Tongue (tissue), 1 donor: ENCODE measurements at regions not wholly inside any gene's neighbourhood (a gene's known extent, or its start where the extent isn't known, plus 50 kb on each side); places are given as distances from the start of the nearest gene placed in this dataset.
"Not testable (repeated sequence)": the region's sequence is repeated elsewhere in the genome, so short reads cannot be mapped to it uniquely, and the experiment has no call there.

Experiments
- DNase-seq: peaks from one replicate; pipeline ENCODE4 v3.0.0-alpha.2; 2015

DNA sequence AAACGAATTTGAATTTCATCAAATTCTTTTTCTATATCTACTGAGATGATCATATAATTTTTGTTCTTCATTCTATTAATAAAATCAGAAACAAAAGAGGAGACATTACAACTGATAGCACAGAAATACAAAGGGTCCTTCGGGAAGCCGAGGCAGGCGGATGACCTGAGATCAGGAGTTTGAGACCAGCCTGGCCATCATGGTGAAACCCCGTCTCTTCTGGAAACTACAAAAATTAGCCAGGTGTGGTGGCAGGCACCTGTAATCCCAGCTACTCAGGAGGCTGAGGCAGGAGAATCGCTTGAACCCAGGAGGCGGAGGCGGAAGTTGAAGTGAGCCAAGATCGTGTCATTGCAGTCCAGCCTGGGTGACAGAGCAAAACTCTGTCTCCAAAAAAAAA, 113.4 kb downstream of the PMAIP1 start:
- DNase-seq = not testable (repeated sequence)

DNA sequence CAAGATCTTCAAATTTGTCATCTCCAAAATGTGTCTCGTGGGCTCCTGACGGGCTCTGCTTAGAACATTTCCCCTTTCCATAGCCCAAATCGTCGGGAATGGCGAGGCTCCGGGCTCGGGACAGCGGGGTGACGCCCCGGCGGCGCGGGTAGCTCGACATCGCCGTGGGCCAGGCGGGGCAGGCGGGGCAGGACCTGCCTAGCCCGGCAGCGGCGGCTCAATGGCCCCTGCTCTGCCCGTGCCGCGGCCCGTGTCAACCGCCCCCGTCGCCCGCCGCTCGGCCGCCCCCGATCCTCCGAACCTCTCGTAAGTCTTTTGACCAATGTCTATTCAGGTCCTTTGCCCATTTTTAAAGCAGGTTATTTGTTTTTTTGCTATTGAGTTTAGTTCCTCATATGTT, 111.2 kb downstream of the PMAIP1 start:
- no peak for DNase-seq

DNA sequence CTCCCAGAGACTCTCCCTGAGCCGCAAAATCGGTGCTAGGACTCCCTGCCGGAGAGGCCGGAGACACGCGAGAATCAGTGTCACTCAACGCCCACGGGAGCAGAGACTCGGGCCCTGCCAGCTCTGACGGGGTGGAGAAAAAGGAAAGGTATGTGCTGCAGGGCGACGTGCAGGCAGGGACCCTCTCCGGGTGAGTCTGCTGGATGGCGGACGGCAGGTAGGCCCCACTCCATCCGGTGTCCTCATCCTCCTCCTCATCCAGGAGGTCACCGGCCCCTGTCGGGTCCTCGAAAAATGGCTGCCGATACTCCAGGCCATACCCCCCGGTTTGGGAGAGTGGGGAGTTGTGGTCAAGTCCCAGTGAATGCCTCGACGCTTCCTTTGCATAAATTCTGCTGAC, 110.7 kb downstream of the PMAIP1 start:
- no peak for DNase-seq

DNA sequence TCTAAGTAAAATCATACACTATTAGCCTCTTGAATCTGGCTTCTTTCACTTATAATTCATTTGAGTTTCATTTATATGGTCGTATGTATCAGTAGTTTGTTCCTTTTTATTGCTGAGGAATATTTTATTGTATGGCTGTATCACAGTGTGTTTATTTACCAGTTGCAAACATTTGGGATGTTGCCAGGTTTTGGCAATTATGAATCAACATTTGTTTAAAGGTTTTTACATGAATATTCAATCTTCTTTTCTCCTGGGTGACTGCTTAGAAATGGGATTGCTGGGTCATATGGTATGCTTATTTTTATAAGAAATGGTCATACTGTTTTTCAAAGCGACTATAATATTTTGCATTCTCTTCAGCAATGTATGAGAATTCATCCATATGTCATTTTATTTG, 107.9 kb downstream of the PMAIP1 start:
- DNase-seq = no peak

DNA sequence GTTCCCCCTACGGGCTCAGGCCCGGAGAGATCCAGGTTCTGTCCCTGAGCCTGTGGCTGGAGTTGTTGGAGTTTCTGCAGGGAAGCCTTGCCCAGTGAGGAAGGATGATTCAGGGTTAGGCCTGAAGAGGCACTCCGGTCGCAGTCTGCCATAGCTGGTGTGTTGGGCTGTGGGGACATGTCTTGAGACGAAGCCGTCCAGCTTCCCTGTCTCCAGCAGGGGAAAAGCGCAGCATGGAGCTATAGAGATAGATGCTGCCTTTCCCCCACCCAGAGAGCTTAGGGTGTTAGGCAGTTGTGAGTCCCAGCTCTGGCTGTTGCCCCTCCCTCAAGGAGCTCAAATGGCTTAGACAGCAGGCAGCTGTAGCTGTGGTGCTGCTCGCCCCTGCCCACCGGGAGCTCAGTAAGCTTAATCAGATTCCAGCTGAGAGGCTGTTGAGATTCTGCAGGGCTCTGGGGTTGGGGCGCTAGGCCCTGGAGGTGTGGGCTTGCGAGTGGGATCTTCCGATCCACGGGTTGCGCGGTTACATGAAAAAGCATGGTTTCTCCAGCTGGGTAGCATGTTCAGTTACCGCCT, 103.9 kb downstream of the PMAIP1 start:
- DNase-seq = no peak

DNA sequence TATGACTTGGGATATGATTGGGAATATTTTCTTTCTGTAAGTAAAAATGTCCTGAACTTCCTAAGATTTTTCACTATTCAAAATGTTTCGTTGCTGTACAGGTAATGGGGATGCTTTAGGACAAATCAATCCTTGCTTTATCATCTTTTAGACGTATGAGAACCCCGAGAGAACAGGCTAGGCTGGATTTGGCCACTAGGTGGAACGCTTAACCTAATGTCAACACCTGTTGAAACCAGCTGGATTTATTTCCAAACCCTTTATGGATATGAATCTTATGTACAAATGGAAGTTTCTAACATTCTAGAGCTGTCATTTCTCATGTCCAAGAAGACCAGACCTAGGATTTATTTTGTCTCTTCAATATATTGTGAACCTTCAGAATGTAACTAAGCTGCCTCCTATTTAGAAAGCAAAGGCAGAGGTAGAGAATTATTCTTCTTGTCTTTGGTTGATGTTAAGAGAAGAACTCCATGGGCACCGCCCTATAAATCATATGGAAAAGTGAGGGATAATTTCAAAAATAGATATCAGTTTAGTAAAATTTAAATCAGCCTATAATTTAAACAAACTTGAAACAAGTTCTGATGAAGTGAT, 96.7 kb downstream of the PMAIP1 start:
- DNase-seq = peak; percentile 68

DNA sequence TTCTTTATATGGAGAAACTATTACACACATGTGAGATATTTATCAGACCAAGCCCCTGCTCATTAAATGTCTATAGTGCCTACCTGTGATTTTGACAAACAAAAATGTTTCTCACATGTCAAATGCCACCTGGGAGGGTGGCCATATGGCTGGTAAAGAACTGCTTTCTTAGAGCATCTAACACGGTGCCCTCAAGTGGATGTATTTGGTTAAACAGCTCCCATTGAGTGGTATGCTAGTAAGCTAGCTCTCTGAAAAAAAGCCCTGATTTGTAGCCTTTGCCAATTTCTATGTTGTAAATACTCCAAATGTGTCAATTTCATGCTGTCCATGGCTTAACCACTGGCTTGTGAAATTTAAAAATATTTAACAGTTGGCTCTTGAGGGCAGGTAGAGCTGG, 94.6 kb downstream of the PMAIP1 start:
- no peak for DNase-seq

DNA sequence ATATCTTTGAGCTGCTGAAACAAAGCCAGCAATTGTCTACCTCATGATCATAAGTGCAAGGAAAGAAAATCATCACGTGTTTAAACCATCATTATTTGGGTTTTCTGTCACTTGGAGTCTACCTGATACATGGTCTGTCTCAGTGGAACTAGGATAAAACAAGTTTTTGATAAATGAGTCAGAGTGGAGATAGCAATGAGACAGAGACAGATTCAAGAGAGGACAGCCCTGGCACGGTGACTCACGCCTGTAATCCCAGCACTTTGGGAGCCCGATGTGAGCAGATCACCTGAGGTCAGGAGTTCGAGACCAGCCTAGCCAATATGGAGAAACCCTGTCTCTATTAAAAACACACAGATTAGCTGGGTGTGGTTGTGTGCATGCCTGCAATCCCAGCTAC, 93.8 kb downstream of the PMAIP1 start:
- no peak for DNase-seq

DNA sequence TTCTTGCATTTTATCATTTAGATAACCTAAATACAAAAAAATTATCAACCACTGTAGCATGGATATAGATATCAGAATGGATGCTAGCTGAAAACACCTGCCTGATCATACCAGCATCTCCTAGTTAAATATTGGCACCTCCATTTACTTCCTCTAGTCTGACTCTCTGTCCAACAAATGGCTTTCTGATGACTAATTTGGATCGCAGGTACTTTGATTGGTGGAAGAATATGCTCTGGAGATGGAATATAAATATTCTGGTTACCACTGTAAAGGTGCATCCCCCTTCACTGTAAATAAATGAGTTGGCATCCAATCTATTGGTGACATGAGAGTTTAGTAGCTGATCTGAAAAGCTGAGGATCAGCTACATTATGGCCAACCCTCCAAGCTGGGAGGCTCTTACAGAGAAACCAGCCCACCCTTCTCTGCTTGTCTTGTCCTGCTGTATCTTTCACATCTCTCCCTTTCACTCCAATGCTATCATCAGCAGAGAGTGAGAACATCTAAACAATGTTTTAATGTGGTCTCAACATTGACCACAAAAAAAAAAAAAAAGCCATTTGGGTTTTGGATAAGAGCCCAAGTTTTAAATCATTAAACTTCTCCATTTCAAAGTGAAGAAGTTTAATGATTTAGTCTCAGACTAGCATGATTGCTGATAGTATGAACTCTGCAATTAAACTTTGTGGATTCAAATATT, 90.5 kb downstream of the PMAIP1 start:
- DNase-seq = no peak

DNA sequence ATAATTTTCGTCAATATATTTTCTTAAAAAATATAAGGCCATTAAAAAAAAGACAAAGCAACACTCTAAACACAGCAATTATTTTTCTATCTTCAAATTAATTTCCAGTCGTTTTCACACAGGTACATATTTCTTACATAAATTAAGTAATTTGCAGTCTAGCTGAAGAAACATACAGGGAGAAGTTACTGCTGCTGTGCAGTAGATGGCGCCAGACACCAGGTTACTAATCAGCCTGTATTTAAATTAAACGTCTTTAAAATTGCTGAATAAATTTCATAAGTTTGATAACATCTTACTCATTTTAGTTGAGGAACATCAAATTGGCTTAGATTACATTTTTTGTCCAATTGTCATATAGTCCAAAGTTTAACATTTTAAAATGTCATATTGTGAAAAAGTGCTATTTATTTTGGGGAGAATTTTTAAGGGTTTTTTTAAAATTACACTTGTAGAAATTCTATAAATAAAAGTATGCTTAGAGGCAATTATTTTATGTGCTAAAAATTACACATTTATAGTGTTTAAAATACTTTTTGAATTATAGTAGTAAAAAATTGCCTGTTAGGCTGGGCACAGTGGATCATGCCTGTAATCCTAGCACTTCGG, 88.4 kb downstream of the PMAIP1 start:
- peak; percentile 80 for DNase-seq

DNA sequence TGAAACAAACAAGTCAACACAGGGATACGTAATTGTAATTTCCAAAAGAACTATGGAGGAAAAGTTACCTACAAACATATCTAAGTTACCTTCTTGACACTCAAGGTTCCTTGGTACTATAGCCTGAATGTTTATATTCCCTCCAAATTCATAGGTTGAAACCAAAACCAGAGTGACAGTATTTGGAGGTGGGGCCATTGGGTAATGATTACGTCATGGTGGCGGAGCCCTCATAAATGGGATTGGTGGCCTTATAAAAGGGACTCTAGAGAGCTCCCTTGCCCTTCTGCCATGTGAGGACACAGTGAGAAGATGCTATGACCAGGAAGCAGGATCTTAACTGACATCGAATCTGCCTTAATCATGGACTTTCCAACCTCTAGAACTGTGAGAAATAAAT, 87.3 kb downstream of the PMAIP1 start:
- DNase-seq = no peak

DNA sequence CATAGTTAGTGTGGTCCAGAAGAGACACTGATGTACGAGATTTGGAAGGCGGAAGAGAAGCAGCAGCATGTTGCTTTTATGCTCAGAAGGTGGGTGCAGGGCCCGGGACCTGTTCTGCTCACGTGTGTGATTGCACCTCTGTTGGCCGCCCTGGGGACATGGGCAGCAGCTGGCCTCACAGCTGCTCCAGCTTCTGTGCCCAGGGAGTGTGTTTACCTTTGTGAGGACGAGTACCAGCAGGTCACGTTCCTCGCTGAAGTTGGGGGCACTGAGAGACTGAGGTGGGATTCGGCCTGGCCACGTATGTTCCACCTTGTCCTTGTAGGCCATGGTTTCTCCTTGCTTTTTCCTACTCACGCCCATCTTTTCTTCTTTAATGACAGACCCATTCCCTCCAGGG, 86.3 kb downstream of the PMAIP1 start:
- no peak for DNase-seq

DNA sequence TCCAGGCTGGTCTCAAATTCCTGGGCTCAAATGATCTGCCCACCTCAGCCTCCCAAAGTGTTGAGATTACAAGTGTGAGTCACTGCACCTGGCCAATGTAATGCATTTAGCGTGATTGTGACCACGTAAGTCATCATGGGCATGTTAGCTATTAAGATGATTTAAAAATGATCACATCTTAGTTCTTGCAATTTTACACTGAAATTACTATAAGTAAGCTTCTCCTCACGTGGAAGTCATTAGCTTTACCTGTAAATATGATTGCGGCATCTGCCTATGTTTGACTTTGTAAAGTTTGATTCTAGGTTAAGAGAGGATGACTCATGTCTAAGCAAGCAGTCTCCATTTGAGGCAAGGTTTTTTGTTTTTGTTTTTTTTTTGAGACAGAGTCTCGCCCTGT, 85.5 kb downstream of the PMAIP1 start:
- DNase-seq = no peak

DNA sequence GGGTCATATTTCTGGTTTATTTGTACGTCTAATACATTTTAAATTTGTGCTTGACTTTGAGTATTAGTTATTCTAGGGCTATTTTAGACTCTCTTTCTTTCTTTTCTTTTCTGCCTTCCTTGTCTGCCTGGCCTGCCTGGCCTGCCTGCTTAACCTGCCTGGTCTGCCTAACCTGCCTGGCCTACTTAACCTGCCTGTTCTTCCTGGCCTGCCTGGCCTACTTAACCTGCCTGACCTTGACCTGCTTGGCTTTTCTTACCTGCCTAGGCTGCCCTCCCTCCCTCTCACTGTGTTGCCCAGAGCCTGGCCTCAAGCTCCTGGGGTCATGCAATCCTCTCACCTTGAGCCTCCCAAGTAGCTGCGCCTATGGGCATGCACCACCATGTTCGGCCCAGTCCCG, 83.7 kb downstream of the PMAIP1 start:
- no peak for DNase-seq

DNA sequence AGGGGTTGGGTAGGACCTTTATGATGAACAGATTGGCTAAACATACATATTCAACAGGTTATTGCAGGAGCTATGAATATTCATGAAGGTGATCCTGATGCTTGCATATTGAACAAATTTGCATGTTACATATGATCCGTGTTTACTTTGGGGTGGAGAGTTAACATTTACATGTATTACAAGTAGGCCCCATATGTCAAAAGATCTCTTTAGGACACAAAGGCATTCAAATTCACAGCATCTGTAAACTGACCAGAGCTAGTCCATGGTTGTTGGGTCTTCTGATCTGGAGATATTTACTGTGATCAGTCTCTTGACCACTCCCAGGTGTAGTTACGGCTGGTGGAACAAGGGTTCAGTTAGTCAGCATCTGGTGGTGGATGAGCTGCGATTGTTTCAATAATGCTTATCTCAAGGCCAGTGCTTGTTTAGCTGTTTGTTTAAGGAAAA, 80.4 kb downstream of the PMAIP1 start:
- no peak for DNase-seq

DNA sequence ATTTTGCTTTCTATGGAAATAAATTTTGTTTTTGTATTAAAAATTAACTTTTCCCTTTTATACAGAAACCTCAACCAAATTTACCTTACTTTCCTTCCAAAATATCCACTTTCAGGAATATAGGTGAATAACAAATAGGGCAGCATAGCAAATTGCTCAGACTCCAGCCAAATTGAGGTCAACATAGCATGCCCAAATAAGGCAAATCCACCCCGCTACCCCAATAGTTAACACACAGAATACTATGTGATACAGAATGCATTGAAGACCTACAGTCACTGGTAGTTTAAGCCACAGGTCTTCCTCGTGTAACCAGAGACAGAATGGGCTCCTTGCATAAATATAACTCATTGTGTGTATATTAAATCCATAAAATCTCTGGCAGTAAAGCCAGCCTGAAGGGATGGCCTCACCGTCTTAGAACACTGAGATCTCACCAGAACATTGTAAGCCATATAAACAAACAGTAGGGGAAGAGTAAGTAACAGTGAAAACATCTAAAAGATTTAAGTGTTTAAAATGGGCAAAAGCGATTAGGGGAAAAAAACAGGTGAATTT, 72.2 kb downstream of the PMAIP1 start:
- no peak for DNase-seq

DNA sequence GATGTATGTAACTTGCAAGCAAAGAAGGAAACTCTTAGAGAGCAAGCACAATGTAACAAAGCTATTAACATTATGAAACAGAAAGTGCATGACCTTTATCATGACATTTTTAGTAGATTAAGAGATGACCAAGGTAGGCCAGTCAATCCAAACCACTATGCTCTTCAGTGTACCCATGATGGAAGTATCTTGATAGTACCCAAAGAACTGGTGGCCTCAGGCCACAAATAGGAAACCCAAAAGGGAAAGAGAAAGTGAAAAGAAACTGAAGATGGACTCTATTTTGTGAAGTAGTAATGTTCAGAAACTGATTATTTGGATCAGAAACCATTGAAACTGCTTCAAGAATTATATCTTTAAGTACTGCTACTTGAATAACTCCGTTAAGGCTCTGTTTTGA, 71.3 kb downstream of the PMAIP1 start:
- DNase-seq = not testable (repeated sequence)

DNA sequence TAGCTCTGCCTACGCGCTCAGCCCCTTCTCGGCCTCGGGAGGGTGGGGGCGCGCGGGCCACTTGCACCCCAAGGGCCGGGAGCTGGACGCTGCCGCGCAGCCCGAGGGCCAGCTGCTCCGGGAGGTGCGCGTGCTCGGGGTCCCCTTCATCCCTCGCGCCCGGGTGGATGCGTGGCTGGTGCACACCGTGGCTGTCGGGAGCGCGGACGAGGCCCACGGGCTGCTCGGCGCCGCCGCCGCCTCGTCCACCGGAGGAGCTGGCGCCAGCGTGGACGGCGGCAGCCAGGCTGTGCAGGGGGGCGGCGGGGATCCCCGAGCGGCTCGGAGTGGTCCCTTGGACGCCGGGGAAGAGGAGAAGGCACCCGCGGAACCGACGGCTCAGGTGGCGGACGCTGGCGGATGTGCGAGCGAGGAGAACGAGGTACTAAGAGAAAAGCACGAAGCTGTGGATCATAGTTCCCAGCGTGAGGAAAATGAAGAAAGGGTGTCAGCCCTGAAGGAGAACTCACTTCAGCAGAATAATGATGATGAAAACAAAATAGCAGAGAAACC, 69.8 kb downstream of the PMAIP1 start:
- DNase-seq = not testable (repeated sequence)

DNA sequence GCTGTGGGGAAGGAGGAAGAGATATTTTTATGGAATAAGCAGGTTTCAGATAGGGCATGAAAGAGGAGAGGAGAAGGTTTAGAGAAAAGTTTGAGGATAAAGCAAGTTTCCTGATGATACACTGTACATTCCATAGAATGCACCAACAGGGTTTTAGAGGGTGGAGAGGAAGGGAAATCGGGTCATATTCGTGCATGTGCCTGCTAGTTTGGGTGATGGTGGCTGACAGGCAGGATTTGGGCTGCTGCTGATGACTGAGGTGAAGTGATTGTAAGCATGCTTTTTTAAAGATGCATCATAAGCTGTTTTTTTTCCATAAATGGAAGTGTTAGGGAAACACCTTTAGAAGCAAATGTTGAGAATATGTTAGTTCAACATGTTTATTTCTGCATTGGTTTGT, 68.8 kb downstream of the PMAIP1 start:
- DNase-seq = no peak

DNA sequence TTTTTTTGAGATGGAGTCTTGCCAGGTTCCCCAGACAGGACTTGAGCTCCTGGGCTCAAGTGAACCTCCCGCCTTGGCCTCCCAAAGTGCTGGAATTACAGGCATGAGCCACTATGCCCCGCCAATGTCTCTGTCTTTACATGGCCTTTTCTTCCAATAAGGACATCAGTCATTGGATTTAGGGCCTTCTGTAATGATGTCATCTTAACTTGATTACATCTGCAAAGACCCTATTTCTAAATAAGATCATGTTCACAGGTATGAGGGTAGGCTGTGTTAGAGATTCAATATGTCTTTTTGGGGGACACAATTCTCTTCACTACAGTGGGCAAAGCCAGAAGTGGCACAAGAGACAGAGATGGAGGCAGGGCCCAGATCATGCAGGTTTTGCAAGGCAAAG, 68.1 kb downstream of the PMAIP1 start:
- DNase-seq = no peak

DNA sequence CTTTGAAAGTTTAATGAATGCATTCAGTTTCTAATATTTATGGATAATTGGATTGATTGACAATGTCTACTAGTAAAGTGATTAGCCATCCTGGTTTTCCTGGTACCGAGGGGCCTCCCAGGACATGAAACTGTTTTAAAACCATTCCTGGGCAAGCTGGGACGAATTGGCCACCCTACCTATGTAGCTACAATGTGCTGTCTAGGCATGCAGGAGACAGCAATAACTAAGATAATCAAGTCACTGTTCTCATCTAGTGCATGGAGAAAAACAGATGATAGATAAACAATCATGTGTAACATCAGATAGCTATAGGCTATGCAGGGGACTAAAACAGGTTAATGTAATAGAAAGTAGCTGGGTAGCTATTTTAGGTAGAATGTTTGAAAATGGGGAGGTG, 67.1 kb downstream of the PMAIP1 start:
- DNase-seq = no peak

DNA sequence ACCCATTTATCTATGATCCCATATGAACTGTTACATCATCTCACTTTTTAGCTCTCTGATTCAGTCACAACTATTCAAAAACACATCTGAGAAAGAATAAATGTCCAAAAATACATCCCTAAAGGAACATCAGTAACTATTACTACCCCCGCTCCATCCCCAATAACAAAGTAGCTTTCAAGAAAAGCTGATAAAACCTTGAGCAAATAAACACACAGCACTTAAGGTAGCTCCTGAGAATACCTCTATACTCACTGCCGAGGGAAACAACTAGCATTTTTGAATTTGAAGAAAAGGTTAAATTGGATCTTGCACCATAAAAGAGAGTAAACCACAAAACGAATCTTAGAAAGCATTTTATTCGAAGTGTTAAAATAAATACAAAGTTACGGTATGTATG, 63.4 kb downstream of the PMAIP1 start:
- no peak for DNase-seq

DNA sequence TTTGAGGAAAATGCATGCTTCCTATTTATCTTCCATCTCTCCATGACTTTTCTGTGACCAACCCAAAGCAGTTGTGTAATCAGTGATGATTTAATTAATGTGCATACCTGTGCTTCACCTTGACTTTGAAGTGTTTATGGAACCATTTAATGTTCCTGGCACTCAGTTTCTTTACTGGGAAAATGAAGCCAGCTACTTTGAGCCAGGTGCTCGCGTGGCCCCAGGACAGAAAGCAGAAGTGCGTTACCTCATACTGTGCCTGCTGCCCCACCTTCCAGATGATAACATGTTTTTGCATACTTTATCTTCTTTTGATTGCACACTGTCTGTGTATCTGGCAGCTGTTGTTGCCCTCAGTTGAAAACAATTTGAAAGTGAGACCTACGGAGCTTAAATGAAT, 61.3 kb downstream of the PMAIP1 start:
- no peak for DNase-seq
